GM10266 (cell line): ENCODE measurements at regions not wholly inside any gene's neighbourhood (a gene's known extent, or its start where the extent isn't known, plus 50 kb on each side); places are given as distances from the start of the nearest gene placed in this dataset.

Source experiments
- DNase-seq: peaks from one replicate; pipeline ENCODE4 v3.0.0; 2012; ENCODE audit errors: extremely low spot score
- TF ChIP-seq, protein P1 (sequence below): IDR thresholded peaks from 2 replicates; pipeline ENCODE4 v1.5.1; 2012; ENCODE audit warnings: mild to moderate bottlenecking, low read depth; ENCODE audit not compliant: control insufficient read depth, insufficient read depth; ENCODE audit errors: missing control alignments

DNA sequence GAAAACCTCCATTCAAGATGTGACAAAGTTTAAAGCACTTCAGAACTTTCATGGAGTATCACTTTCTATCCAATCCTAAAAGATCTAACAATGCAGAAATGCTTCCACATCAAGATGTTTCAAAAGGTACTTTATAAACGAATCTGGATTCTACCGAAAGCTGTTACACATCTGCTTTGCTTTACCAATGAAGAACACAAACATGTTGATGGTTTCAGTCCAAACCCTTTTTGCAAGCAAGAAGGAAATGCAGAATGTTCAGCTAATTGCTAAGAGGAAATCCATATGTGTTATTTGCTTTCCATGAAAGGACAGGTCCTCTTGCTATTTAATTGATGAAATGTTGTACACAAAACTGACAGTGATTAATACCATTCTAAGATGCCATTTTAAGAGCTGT, 419.6 kb downstream of the EFNA5 start:
- no peak for DNase-seq

DNA sequence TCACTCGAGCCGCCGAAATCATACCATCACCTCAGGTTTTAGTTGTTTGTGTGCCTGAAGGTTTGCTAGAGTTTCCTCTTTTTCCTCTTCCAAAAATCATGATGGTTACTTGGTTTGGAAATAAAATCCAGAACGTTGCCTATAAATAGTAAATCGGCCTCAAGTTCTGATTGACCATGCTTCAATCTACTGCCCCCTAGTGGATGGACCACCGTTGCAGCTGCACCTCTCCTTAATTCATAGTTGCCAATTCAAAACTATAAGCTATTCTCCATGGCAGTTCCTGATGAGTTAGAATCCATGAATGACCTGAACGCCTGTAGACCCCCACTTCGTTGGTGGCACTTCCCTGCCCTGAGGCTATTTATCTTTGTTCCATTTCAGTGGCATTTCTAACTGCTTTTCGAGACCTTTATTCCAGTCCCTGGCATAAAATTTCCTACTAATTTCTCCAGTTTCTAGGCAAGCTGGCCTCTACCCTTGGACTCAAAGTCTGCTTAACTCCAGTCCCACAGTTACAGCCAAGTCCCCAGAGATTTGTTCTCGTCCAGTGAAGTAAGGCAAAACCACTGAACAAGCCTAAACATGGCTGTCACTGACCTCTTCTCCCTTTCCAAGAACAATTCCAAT, 422.6 kb downstream of the EFNA5 start:
- peak; percentile 19 for DNase-seq
- TF ChIP-seq, protein P1, sequence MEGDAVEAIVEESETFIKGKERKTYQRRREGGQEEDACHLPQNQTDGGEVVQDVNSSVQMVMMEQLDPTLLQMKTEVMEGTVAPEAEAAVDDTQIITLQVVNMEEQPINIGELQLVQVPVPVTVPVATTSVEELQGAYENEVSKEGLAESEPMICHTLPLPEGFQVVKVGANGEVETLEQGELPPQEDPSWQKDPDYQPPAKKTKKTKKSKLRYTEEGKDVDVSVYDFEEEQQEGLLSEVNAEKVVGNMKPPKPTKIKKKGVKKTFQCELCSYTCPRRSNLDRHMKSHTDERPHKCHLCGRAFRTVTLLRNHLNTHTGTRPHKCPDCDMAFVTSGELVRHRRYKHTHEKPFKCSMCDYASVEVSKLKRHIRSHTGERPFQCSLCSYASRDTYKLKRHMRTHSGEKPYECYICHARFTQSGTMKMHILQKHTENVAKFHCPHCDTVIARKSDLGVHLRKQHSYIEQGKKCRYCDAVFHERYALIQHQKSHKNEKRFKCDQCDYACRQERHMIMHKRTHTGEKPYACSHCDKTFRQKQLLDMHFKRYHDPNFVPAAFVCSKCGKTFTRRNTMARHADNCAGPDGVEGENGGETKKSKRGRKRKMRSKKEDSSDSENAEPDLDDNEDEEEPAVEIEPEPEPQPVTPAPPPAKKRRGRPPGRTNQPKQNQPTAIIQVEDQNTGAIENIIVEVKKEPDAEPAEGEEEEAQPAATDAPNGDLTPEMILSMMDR, result peak; percentile 79

More for the DNA sequence above, 419.6 kb downstream of the EFNA5 start:
- TF ChIP-seq, protein P1, result no peak

DNA sequence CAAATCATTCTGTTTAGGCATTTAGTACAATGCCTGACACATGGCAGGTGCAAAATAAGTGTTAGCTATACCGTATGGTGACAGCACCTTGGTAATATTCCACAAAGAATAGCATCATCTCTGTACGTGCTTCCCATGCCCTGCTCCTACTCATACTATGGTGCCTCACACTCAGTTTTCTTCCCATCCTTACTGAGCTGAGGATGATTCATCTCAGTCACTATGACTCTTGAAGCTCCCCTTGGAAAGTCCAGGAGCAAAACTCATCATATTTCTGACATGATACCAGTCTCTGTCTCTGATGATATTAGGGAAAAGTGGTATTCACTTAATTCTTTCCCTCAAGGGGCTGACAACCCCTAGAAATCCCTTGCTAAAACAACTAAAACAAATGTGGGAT, 423.3 kb downstream of the EFNA5 start:
- TF ChIP-seq, protein P1, result no peak
- DNase-seq, result no peak

DNA sequence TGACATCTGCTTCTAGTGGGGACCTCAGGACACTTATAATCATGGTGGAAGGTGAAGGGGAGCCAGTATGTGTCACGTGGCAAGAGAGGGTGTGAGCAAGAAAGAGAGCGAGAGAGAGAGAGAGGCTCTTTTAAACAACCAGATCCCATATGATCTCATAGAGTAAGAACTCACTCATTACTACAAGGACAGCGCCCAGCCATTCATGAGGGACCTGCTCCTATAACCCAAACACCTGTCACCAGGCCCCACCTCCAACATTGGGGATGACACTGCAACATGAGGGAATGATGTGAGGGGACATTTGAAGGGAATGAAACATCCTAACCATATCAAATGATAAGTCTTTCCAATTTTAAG, 427.5 kb downstream of the EFNA5 start:
- DNase-seq, result no peak
- TF ChIP-seq, protein P1, result no peak

DNA sequence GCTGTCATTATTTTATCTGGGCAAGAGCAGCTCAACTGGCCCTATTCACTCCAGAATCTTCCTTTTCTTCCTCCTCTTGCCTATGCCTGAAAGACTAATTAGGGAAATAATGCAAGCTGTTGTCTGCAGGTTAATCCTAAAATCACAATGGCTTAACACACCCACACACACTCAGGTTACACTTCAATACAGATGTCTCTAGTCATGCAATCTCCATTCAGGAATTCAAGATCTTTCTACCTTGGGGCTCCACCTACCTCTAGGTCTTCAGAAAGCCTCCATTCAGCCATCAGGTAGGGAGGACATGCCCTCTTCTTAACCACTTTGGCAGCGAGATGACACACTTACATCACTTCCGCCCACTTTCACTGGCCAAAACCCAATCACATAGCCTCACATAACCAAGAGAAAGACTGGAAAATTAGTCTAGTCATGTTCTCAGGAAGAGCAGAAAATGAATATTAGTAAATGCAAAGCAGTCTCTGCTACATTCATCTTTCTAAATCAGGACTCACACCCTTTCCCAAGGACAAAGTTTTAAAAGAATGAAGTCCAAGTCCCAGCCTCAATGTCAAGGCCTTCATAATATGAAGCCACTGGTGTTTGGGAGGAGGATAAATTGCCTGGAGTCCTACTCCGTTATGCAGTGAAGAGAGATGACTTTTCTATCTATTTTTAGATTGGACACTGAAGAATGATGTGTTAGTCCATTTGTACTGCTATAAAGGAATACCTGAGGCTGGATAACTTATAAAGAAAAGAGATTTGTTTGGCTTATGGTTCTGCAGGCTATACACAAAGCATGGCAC, 428.1 kb downstream of the EFNA5 start:
- TF ChIP-seq, protein P1, result no peak
- DNase-seq, result no peak

DNA sequence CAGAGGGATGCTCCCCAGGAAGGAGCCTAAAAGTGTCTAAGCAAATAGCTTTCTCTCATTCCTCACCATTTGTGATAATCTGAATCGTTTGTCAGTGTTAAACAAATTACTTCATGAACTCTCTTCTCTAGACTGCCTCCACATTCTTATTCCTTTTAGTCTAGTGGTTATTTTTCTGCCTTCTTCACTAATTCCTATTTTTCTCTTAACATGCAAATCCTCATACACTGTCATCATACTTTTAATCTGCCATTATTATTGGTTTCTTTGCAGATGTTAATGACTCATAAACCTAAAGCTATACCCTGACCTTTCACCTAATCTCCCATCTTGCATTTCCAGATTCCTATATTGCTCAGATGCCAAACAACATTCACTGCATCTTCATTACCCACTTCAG, 428.9 kb downstream of the EFNA5 start:
- TF ChIP-seq, protein P1, result no peak
- no peak for DNase-seq

DNA sequence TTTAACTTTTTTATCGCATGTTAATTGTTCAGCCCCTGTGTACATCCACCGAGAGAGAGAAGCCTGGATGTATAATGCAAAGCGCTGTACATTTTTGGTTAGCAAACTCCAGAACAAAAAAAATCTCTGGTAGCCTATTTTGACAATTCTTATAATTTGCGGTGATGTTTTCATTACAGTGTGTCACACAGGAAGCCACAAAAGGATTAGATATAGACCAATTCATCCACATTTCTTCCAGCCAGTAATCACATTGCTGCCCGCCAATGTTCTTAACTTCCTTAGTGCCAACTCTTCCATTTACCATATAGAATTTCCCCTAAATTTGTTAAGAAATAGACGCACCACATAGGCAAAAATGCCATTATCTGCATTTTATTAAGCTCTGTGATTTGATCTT, 435.6 kb downstream of the EFNA5 start:
- DNase-seq, result no peak

More for the DNA sequence above, 435.6 kb downstream of the EFNA5 start:
- TF ChIP-seq, protein P1, result no peak
